Urothelium cell line (cell line): ENCODE measurements at regions not wholly inside any gene's neighbourhood (a gene's known extent, or its start where the extent isn't known, plus 50 kb on each side); places are given as distances from the start of the nearest gene placed in this dataset.

Experiments used
- DNase-seq: peaks from one replicate; pipeline ENCODE4 v3.0.0; 2011; ENCODE audit warnings: low spot score, mixed read lengths
- FAIRE-seq: peaks from 2 replicates; lab custom pipeline; 2011; peaks lifted over from hg19 to GRCh38; lab: Jason Lieb, UNC

GRCh38 chr4:144557404-144557803 is 88.6 kb upstream of the HHIP start:
- FAIRE-seq (no peak), DNase-seq (no peak)

- no peak for FAIRE-seq
- no peak for DNase-seq
Observed at GRCh38 chr4:144562019-144562705, 83.8 kb upstream of the HHIP start.

- DNase-seq (no peak), FAIRE-seq (no peak)
Observed at GRCh38 chr4:144564358-144564757, 81.6 kb upstream of the HHIP start.

- FAIRE-seq (no peak), DNase-seq (no peak)
Observed at GRCh38 chr4:144565527-144566195, 80.3 kb upstream of the HHIP start.

GRCh38 chr4:144572660-144573059 is 73.3 kb upstream of the HHIP start:
- no peak for FAIRE-seq
- DNase-seq, result no peak

GRCh38 chr4:144574000-144574399 is 72.0 kb upstream of the HHIP start:
- DNase-seq, result no peak
- FAIRE-seq, result no peak

GRCh38 chr4:144574509-144574908 is 71.4 kb upstream of the HHIP start:
- DNase-seq (no peak), FAIRE-seq (no peak)

- FAIRE-seq, result no peak
- no peak for DNase-seq
Observed at GRCh38 chr4:144575181-144575580, 70.8 kb upstream of the HHIP start.

GRCh38 chr4:144578681-144579080 is 67.3 kb upstream of the HHIP start:
- DNase-seq (no peak), FAIRE-seq (no peak)

- FAIRE-seq (no peak), DNase-seq (no peak)
Observed at GRCh38 chr4:144579411-144580030, 66.4 kb upstream of the HHIP start.

GRCh38 chr4:144580430-144580829 is 65.5 kb upstream of the HHIP start:
- FAIRE-seq (no peak), DNase-seq (no peak)

GRCh38 chr4:144582105-144582850 is 63.7 kb upstream of the HHIP start:
- DNase-seq (no peak), FAIRE-seq (no peak)

GRCh38 chr4:144582975-144583374 is 63.0 kb upstream of the HHIP start:
- FAIRE-seq, result no peak
- no peak for DNase-seq

- DNase-seq, result no peak
- no peak for FAIRE-seq
Observed at GRCh38 chr4:144583658-144584057, 62.3 kb upstream of the HHIP start.

- FAIRE-seq (no peak), DNase-seq (no peak)
Observed at GRCh38 chr4:144584428-144584827, 61.5 kb upstream of the HHIP start.

GRCh38 chr4:144589512-144589911 is 56.4 kb upstream of the HHIP start:
- DNase-seq (no peak), FAIRE-seq (no peak)

- DNase-seq, result no peak
- FAIRE-seq, result no peak
Observed at GRCh38 chr4:144590020-144590419, 55.9 kb upstream of the HHIP start.

- no peak for FAIRE-seq
- peak; percentile 24 for DNase-seq
Observed at GRCh38 chr4:144591401-144591800, 54.6 kb upstream of the HHIP start.

- no peak for FAIRE-seq
- DNase-seq, result no peak
Observed at GRCh38 chr4:144592264-144592663, 53.7 kb upstream of the HHIP start.

GRCh38 chr4:144594471-144594986 is 51.4 kb upstream of the HHIP start:
- no peak for FAIRE-seq
- DNase-seq, result no peak

GRCh38 chr4:144595681-144596080 is 50.3 kb upstream of the HHIP start:
- no peak for DNase-seq
- no peak for FAIRE-seq
